ENCODE measurements at regions not wholly inside any gene's neighbourhood (a gene's known extent, or its start where the extent isn't known, plus 50 kb on each side); places are given as distances from the start of the nearest gene placed in this dataset.
A peak's percentile ranks its signal among the peaks of the same experiment; 100 is the strongest.

DNA sequence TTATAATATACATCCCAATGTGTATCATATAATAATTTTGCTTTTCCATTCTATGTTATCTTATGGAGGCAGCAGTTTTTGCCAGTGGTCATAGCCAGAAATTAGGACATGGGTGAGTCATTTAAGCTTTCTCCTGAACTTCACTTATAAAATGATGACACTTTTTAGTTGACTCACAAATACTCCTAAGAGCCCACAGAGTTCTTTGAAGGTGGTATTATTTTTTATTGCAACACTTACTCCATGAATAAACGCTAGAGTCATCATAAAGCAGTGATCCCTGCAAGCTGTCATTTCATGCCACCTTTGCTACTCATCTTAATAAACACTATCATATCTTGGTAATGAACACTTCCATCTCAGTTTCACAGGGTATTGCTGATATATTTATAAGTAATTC, 69.9 kb upstream of the MAPRE2 start:
- DNase-seq (ENCODE audit: low read depth in 1 of 2, low spot score in 1 of 2) = peak in 1 of 2 experiments; percentile 23
- no peak overlapping the region for H3K27ac ChIP-seq (replicated peaks)
- H3K27me3 ChIP-seq (ENCODE audit: insufficient read depth, poor library complexity, severe bottlenecking) = peaks cover 8% of the 10 kb centered on the region
- H3K4me3 ChIP-seq (replicated peaks; ENCODE audit: insufficient read depth, low read length) = no peak overlapping the region
- TF ChIP-seq GABPA (IDR thresholded peaks at IDR 0.05; ENCODE audit: low read depth) (no peak), SPI1 (IDR thresholded peaks at IDR 0.05; ENCODE audit: borderline replicate concordance, low read depth) (no peak)
- TF ChIP-seq, protein P1, sequence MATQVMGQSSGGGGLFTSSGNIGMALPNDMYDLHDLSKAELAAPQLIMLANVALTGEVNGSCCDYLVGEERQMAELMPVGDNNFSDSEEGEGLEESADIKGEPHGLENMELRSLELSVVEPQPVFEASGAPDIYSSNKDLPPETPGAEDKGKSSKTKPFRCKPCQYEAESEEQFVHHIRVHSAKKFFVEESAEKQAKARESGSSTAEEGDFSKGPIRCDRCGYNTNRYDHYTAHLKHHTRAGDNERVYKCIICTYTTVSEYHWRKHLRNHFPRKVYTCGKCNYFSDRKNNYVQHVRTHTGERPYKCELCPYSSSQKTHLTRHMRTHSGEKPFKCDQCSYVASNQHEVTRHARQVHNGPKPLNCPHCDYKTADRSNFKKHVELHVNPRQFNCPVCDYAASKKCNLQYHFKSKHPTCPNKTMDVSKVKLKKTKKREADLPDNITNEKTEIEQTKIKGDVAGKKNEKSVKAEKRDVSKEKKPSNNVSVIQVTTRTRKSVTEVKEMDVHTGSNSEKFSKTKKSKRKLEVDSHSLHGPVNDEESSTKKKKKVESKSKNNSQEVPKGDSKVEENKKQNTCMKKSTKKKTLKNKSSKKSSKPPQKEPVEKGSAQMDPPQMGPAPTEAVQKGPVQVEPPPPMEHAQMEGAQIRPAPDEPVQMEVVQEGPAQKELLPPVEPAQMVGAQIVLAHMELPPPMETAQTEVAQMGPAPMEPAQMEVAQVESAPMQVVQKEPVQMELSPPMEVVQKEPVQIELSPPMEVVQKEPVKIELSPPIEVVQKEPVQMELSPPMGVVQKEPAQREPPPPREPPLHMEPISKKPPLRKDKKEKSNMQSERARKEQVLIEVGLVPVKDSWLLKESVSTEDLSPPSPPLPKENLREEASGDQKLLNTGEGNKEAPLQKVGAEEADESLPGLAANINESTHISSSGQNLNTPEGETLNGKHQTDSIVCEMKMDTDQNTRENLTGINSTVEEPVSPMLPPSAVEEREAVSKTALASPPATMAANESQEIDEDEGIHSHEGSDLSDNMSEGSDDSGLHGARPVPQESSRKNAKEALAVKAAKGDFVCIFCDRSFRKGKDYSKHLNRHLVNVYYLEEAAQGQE (IDR thresholded peaks at IDR 0.05; ENCODE audit: insufficient replicate concordance, low read depth) = no peak

- Histone ChIP-seq H3K27me3 (ENCODE audit: insufficient read depth, poor library complexity, severe bottlenecking) (peaks cover 14% of the 10 kb centered on the region), H3K27ac (replicated peaks) (no peak overlapping the region), H3K4me3 (replicated peaks; ENCODE audit: insufficient read depth, low read length) (no peak overlapping the region)
- TF ChIP-seq, protein P1 (IDR thresholded peaks at IDR 0.05; ENCODE audit: insufficient replicate concordance, low read depth) = no peak
- no peak for TF ChIP-seq GABPA (IDR thresholded peaks at IDR 0.05; ENCODE audit: low read depth)
- TF ChIP-seq CTCF (IDR thresholded peaks at IDR 0.05; ENCODE audit: insufficient read depth, low read length) = no peak
- TF ChIP-seq POLR2AphosphoS5 (IDR thresholded peaks at IDR 0.05; ENCODE audit: low read depth) = no peak
- no peak for TF ChIP-seq SPI1 (IDR thresholded peaks at IDR 0.05; ENCODE audit: borderline replicate concordance, low read depth)
- DNase-seq (ENCODE audit: low read depth in 1 of 2, low spot score in 1 of 2) = no peak
Observed at GRCh38 chr18:34972765-34973414, 68.3 kb upstream of the MAPRE2 start.

DNA sequence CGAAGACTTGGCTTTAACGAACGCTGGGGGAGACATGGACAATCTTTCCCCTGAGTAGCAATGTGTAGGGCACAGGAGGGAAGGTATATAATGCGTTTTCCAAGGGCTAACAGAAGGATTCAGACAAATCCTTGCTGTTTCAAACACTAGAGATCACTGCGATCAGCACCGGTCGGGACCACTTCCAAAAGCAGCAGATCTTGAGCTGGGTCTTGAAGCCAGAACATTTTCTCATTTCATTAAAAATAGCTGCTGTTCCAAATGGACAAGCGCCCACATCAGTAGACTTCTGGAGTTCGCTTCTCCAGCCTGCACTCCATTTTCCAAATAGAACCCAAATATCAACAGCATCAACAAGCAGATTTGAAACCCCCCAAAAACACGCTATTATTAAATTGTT, 65.1 kb upstream of the MAPRE2 start:
- TF ChIP-seq POLR2AphosphoS5 (IDR thresholded peaks at IDR 0.05; ENCODE audit: low read depth) (no peak), CTCF (IDR thresholded peaks at IDR 0.05; ENCODE audit: insufficient read depth, low read length) (no peak), SPI1 (IDR thresholded peaks at IDR 0.05; ENCODE audit: borderline replicate concordance, low read depth) (no peak), GABPA (IDR thresholded peaks at IDR 0.05; ENCODE audit: low read depth) (no peak)
- TF ChIP-seq, protein P1 (IDR thresholded peaks at IDR 0.05; ENCODE audit: insufficient replicate concordance, low read depth) = no peak
- H3K27me3 ChIP-seq (ENCODE audit: insufficient read depth, poor library complexity, severe bottlenecking) = peaks cover 11% of the 10 kb centered on the region
- DNase-seq (ENCODE audit: low read depth in 1 of 2, low spot score in 1 of 2) = no peak
- H3K27ac ChIP-seq (replicated peaks) = no peak overlapping the region
- H3K4me3 ChIP-seq (replicated peaks; ENCODE audit: insufficient read depth, low read length) = no peak overlapping the region

All from HL-60 (cell line).